Suprapubic skin (tissue), 4 donors: ENCODE measurements at regions not wholly inside any gene's neighbourhood (a gene's known extent, or its start where the extent isn't known, plus 50 kb on each side); places are given as distances from the start of the nearest gene placed in this dataset.

ENCODE experiments used
- DNase-seq, 2 donors: peaks; one replicate each; pipeline ENCODE4 v3.0.0-alpha.2; 2019; ENCODE audit warnings: low spot score in 2 of 2
- H3K27ac ChIP-seq: fragments of 200-600 bp; sonication (generic); one replicate; pipeline ENCODE4 v1.5.1; 2019
- H3K27me3 ChIP-seq: fragments of 200-600 bp; sonication (generic); one replicate; pipeline ENCODE4 v1.5.1; 2019
- H3K36me3 ChIP-seq: fragments of 200-600 bp; sonication (generic); one replicate; pipeline ENCODE4 v1.5.1; 2019
- H3K4me1 ChIP-seq: fragments of 200-600 bp; sonication (generic); one replicate; pipeline ENCODE4 v1.5.1; 2019
- H3K4me3 ChIP-seq: fragments of 200-600 bp; sonication (generic); one replicate; pipeline ENCODE4 v1.5.1; 2019; ENCODE audit warnings: mild to moderate bottlenecking
- H3K9me3 ChIP-seq: fragments of 200-600 bp; sonication (generic); one replicate; pipeline ENCODE4 v1.5.1; 2019
- CTCF ChIP-seq, 2 donors: fragments of 200-600 bp in 1 of 2; fragments of 450-650 bp in 1 of 2; sonication (generic) in 1 of 2; IDR thresholded peaks; one replicate each; pipeline ENCODE4 v1.5.1; 2016 to 2019; ENCODE audit warnings: antibody characterized with exemption in 2 of 2, mild to moderate bottlenecking in 1 of 2, moderate library complexity in 1 of 2
- EP300 ChIP-seq: sonication (generic); formaldehyde crosslinking; IDR thresholded peaks from one replicate; pipeline ENCODE4 v1.6.1; 2017; ENCODE audit warnings: antibody characterized with exemption
- POLR2A ChIP-seq, 2 donors: fragments of 450-650 bp; IDR thresholded peaks; one replicate each; pipeline ENCODE4 v1.6.1; 2017; ENCODE audit warnings: antibody characterized with exemption in 2 of 2, mild to moderate bottlenecking in 2 of 2, moderate library complexity in 2 of 2
- POLR2AphosphoS5 ChIP-seq, 3 donors: sonication (generic); formaldehyde crosslinking; IDR thresholded peaks; one replicate each; pipeline ENCODE4 v1.6.1; 2017; ENCODE audit warnings: antibody characterized with exemption in 3 of 3
- WGBS: methylation state at CpG from one replicate; pipeline ENCODE4 v1.1.5; 2018; 5-methylcytosine and 5-hydroxymethylcytosine counted together

- Histone ChIP-seq H3K27me3 (peaks cover 13% of the 10 kb centered on the region), H3K27ac (no peak overlapping the region), H3K9me3 (peaks cover 3% of the 10 kb centered on the region), H3K36me3 (no peaks in the 10 kb centered on the region), H3K4me3 (no peak overlapping the region), H3K4me1 (no peaks in the 10 kb centered on the region)
- TF ChIP-seq POLR2AphosphoS5 (IDR thresholded peaks at IDR 0.05) = no peak
- no peak for TF ChIP-seq EP300
- DNase-seq = no peak
- WGBS = 81% methylated on average over 5 of the region's 5 CpGs
Observed at GRCh38 chr1:25110036-25110435, 122.3 kb downstream of the SYF2 start.

- Histone ChIP-seq H3K9me3 (peaks cover 3% of the 10 kb centered on the region), H3K27ac (no peak overlapping the region), H3K4me1 (no peaks in the 10 kb centered on the region), H3K4me3 (no peak overlapping the region), H3K27me3 (peaks cover 13% of the 10 kb centered on the region), H3K36me3 (no peaks in the 10 kb centered on the region)
- TF ChIP-seq CTCF (IDR thresholded peaks at IDR 0.05) (no peak), POLR2AphosphoS5 (IDR thresholded peaks at IDR 0.05) (no peak), POLR2A (IDR thresholded peaks at IDR 0.05) (no peak), EP300 (no peak)
- DNase-seq = no peak
- WGBS = 98% methylated on average over 2 of the region's 2 CpGs
Observed at GRCh38 chr1:25109531-25109951, 122.8 kb downstream of the SYF2 start.

- no peak overlapping the region for H3K27ac ChIP-seq
- no peak for TF ChIP-seq EP300
- no peak for TF ChIP-seq POLR2A (IDR thresholded peaks at IDR 0.05)
- no peak for TF ChIP-seq CTCF (IDR thresholded peaks at IDR 0.05)
- TF ChIP-seq POLR2AphosphoS5 (IDR thresholded peaks at IDR 0.05) = no peak
- WGBS = 88% methylated on average over 9 of the region's 9 CpGs
- H3K27me3 ChIP-seq = peaks cover 20% of the 10 kb centered on the region
- H3K4me3 ChIP-seq = no peak overlapping the region
- no peaks in the 10 kb centered on the region for H3K36me3 ChIP-seq
- DNase-seq = no peak
- peaks cover 3% of the 10 kb centered on the region for H3K9me3 ChIP-seq
- no peaks in the 10 kb centered on the region for H3K4me1 ChIP-seq
Observed at GRCh38 chr1:25107643-25108010, 124.7 kb downstream of the SYF2 start.

- Histone ChIP-seq H3K27me3 (peaks cover 20% of the 10 kb centered on the region), H3K36me3 (no peaks in the 10 kb centered on the region), H3K27ac (no peak overlapping the region), H3K9me3 (peaks cover 3% of the 10 kb centered on the region), H3K4me1 (no peaks in the 10 kb centered on the region), H3K4me3 (no peak overlapping the region)
- TF ChIP-seq POLR2A (IDR thresholded peaks at IDR 0.05) (no peak), CTCF (IDR thresholded peaks at IDR 0.05) (no peak), EP300 (no peak), POLR2AphosphoS5 (IDR thresholded peaks at IDR 0.05) (no peak)
- WGBS = 64% methylated on average over 20 of the region's 20 CpGs
- no peak for DNase-seq
Observed at GRCh38 chr1:25106976-25107642, 125.2 kb downstream of the SYF2 start.

GRCh38 chr1:25106352-25106751 lies 126.0 kb downstream of the SYF2 start:
- no peak for TF ChIP-seq EP300
- no peak for TF ChIP-seq POLR2AphosphoS5 (IDR thresholded peaks at IDR 0.05)
- TF ChIP-seq CTCF (IDR thresholded peaks at IDR 0.05) = no peak
- no peak for TF ChIP-seq POLR2A (IDR thresholded peaks at IDR 0.05)
- Histone ChIP-seq H3K27ac (no peak overlapping the region), H3K4me3 (no peak overlapping the region), H3K36me3 (no peaks in the 10 kb centered on the region), H3K4me1 (no peaks in the 10 kb centered on the region), H3K27me3 (peaks cover 20% of the 10 kb centered on the region), H3K9me3 (peaks cover 3% of the 10 kb centered on the region)
- no peak for DNase-seq
- whole genome bisulfite sequencing = 75% methylated on average over 5 of the region's 5 CpGs

- Histone ChIP-seq H3K9me3 (peaks cover 3% of the 10 kb centered on the region), H3K27ac (no peak overlapping the region), H3K4me3 (no peak overlapping the region), H3K36me3 (no peaks in the 10 kb centered on the region), H3K27me3 (peaks cover 20% of the 10 kb centered on the region), H3K4me1 (no peaks in the 10 kb centered on the region)
- 50% methylated on average over 4 of the region's 4 CpGs for WGBS
- TF ChIP-seq POLR2AphosphoS5 (IDR thresholded peaks at IDR 0.05) = no peak
- TF ChIP-seq EP300 = no peak
- no peak for TF ChIP-seq POLR2A (IDR thresholded peaks at IDR 0.05)
- TF ChIP-seq CTCF (IDR thresholded peaks at IDR 0.05) = no peak
- no peak for DNase-seq
Observed at GRCh38 chr1:25105836-25106235, 126.5 kb downstream of the SYF2 start.
